ENCODE measurements at regions not wholly inside any gene's neighbourhood (a gene's known extent, or its start where the extent isn't known, plus 50 kb on each side); places are given as distances from the start of the nearest gene placed in this dataset.
"Not testable (repeated sequence)": the region's sequence is repeated elsewhere in the genome, so short reads cannot be mapped to it uniquely, and the experiment has no call there.

DNA sequence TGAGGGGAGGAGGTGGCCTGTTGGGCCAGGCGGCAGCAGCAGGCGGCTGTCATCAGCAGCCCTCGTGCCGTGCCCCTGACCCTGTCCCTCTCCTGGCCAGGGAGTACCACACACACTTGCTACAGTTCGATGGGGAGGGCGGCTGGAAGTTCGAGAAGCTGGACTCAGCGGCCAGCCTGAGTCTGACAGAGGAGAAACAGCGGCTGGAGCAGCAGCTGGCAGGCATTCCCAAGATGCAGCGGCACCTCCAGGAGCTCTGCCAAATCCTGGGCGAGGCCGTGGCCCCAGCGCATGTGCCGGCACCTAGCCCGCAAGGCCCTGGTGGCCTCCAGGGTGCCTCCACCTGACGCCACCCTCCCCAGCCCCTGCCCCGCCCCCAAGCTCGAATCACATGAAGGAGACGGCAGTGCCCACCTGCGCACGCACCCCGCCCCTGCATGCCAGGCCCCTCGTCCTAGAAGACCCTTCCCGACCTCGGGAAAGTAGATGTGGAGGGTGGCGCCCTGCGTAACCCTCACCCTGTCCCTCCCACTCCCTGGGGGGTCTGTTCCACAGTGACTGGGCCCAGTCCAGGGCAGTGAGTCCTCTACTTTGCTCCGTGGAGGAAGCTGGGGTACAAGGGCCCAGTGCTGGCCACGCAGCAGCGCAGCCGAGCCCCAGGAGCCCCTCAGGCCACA lies 201.9 kb downstream of the CCT8L2 start:
- TF ChIP-seq, protein P1, sequence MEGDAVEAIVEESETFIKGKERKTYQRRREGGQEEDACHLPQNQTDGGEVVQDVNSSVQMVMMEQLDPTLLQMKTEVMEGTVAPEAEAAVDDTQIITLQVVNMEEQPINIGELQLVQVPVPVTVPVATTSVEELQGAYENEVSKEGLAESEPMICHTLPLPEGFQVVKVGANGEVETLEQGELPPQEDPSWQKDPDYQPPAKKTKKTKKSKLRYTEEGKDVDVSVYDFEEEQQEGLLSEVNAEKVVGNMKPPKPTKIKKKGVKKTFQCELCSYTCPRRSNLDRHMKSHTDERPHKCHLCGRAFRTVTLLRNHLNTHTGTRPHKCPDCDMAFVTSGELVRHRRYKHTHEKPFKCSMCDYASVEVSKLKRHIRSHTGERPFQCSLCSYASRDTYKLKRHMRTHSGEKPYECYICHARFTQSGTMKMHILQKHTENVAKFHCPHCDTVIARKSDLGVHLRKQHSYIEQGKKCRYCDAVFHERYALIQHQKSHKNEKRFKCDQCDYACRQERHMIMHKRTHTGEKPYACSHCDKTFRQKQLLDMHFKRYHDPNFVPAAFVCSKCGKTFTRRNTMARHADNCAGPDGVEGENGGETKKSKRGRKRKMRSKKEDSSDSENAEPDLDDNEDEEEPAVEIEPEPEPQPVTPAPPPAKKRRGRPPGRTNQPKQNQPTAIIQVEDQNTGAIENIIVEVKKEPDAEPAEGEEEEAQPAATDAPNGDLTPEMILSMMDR (IDR thresholded peaks at IDR 0.05) = not testable (repeated sequence)
- TF ChIP-seq POLR2A (IDR thresholded peaks at IDR 0.05) = not testable (repeated sequence)
